ENCODE measurements at regions not wholly inside any gene's neighbourhood (a gene's known extent, or its start where the extent isn't known, plus 50 kb on each side); places are given as distances from the start of the nearest gene placed in this dataset.

DNA sequence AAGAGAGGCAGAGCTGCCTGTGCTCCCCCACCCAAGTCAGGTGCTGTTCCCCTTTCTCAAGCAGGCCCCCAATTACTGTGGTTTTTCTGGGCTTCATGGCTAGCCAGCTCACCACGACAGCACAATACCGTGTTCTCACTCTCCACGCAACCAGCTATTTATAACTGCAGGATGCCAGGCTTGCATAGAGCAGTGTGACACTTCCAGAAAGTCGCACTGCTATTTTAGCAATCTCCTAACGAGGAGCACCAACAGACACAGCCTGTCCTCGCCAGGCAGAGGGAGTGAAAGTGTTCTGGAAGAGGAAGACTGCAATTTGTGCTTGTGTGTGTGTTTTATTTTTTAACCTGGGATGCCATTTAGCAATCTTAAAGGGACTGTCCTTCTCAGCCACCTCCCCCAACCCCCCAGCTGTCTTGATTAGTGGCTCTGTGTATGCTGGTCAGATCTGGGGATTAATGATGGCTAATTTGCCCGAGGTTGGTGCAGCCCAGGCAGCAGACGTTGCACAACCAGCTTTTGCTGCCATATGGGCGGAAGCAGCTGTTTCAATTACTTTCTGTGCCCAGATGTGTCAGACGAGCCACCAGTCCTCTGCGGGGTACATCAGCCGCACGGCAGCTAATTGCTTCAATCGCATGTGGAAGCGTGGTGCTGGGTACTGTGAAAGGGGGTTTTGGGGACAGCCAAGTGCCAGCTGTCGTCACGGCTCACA is 268.0 kb upstream of the ARRDC4 start:
- no peaks in the 10 kb centered on the region for H4K20me1 ChIP-seq (ENCODE audit: insufficient read depth, low read length)
- H3K4me3 ChIP-seq (ENCODE audit: low read depth in 1 of 2, low read length in 2 of 2), result no peak overlapping the region
- H3K9me3 ChIP-seq (ENCODE audit: insufficient read depth, low read length, severe bottlenecking), result no peaks in the 10 kb centered on the region
- H3K9ac ChIP-seq (ENCODE audit: low read depth, low read length), result no peak overlapping the region
- ATAC-seq (ENCODE audit: insufficient read depth, low read depth), result no peak
- H3K79me2 ChIP-seq (ENCODE audit: insufficient read depth, low read length), result no peaks in the 10 kb centered on the region
- DNase-seq, result no peak
- no peaks in the 10 kb centered on the region for H3K4me1 ChIP-seq (ENCODE audit: insufficient read depth, low read length)
- H3K4me2 ChIP-seq (ENCODE audit: insufficient read depth, low read length), result no peak overlapping the region
- H3K36me3 ChIP-seq (ENCODE audit: insufficient read depth, low read length), result no peaks in the 10 kb centered on the region
- no peak overlapping the region for H3K27ac ChIP-seq (ENCODE audit: low read length)
- no peak for TF ChIP-seq EZH2 (IDR thresholded peaks at IDR 0.05; ENCODE audit: borderline replicate concordance, low read depth, low read length, severe bottlenecking)
- TF ChIP-seq CTCF (IDR thresholded peaks at IDR 0.05; ENCODE audit: borderline replicate concordance, extremely low read depth, low read length, poor library complexity, severe bottlenecking), result no peak
- no peak overlapping the region for H2AFZ ChIP-seq (ENCODE audit: low read depth, low read length)
- peaks cover 10% of the 10 kb centered on the region for H3K27me3 ChIP-seq (ENCODE audit: insufficient read depth, low read length, poor library complexity)

DNA sequence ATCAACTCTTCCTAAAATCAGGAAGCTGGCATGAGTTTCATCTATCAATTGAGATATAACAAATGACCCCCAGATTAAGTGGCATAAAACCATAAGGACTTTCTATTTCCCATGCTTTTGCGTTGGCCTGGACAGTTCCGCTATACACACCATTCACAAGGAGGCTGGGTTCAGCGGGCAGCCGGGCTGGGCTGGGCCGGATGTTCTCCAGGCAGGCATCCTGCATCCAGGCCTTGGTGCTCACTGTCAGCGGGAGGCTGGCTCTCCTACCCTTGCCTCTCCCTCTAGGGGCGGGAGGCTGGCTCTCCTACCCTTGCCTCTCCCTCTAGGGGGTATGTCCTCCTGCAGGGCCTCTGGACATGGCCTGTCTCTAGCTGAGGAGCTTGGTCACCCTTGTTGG is 266.0 kb upstream of the ARRDC4 start:
- no peaks in the 10 kb centered on the region for H4K20me1 ChIP-seq (ENCODE audit: insufficient read depth, low read length)
- H3K4me1 ChIP-seq (ENCODE audit: insufficient read depth, low read length), result no peaks in the 10 kb centered on the region
- no peak overlapping the region for H3K9ac ChIP-seq (ENCODE audit: low read depth, low read length)
- H3K4me2 ChIP-seq (ENCODE audit: insufficient read depth, low read length), result no peak overlapping the region
- peaks cover 10% of the 10 kb centered on the region for H3K27me3 ChIP-seq (ENCODE audit: insufficient read depth, low read length, poor library complexity)
- no peaks in the 10 kb centered on the region for H3K79me2 ChIP-seq (ENCODE audit: insufficient read depth, low read length)
- H3K9me3 ChIP-seq (ENCODE audit: insufficient read depth, low read length, severe bottlenecking), result no peaks in the 10 kb centered on the region
- H3K4me3 ChIP-seq (ENCODE audit: low read depth in 1 of 2, low read length in 2 of 2), result no peak overlapping the region
- no peak overlapping the region for H3K27ac ChIP-seq (ENCODE audit: low read length)
- ATAC-seq (ENCODE audit: insufficient read depth, low read depth) (no peak), DNase-seq (no peak)
- H3K36me3 ChIP-seq (ENCODE audit: insufficient read depth, low read length), result no peaks in the 10 kb centered on the region
- TF ChIP-seq EZH2 (IDR thresholded peaks at IDR 0.05; ENCODE audit: borderline replicate concordance, low read depth, low read length, severe bottlenecking), result no peak
- no peak for TF ChIP-seq CTCF (IDR thresholded peaks at IDR 0.05; ENCODE audit: borderline replicate concordance, extremely low read depth, low read length, poor library complexity, severe bottlenecking)
- H2AFZ ChIP-seq (ENCODE audit: low read depth, low read length), result no peak overlapping the region

- H3K4me2 ChIP-seq (ENCODE audit: insufficient read depth, low read length), result no peak overlapping the region
- H3K36me3 ChIP-seq (ENCODE audit: insufficient read depth, low read length), result no peaks in the 10 kb centered on the region
- no peak for TF ChIP-seq EZH2 (IDR thresholded peaks at IDR 0.05; ENCODE audit: borderline replicate concordance, low read depth, low read length, severe bottlenecking)
- TF ChIP-seq CTCF (IDR thresholded peaks at IDR 0.05; ENCODE audit: borderline replicate concordance, extremely low read depth, low read length, poor library complexity, severe bottlenecking), result no peak
- ATAC-seq (ENCODE audit: insufficient read depth, low read depth), result no peak
- no peak overlapping the region for H2AFZ ChIP-seq (ENCODE audit: low read depth, low read length)
- no peak overlapping the region for H3K9ac ChIP-seq (ENCODE audit: low read depth, low read length)
- no peak overlapping the region for H3K27ac ChIP-seq (ENCODE audit: low read length)
- H4K20me1 ChIP-seq (ENCODE audit: insufficient read depth, low read length), result no peaks in the 10 kb centered on the region
- no peak for DNase-seq
- H3K4me1 ChIP-seq (ENCODE audit: insufficient read depth, low read length), result no peaks in the 10 kb centered on the region
- H3K79me2 ChIP-seq (ENCODE audit: insufficient read depth, low read length), result no peaks in the 10 kb centered on the region
- H3K9me3 ChIP-seq (ENCODE audit: insufficient read depth, low read length, severe bottlenecking), result no peaks in the 10 kb centered on the region
- peaks cover 7% of the 10 kb centered on the region for H3K27me3 ChIP-seq (ENCODE audit: insufficient read depth, low read length, poor library complexity)
- no peak overlapping the region for H3K4me3 ChIP-seq (ENCODE audit: low read depth in 1 of 2, low read length in 2 of 2)
These were observed 257.1 kb upstream of the ARRDC4 start for GRCh38 chr15:97703400-97703799.
